NOMO-1 treated with DMSO at 0.1 percent for 48 hours (cell line): ENCODE measurements at regions not wholly inside any gene's neighbourhood (a gene's known extent, or its start where the extent isn't known, plus 50 kb on each side); places are given as distances from the start of the nearest gene placed in this dataset.

ENCODE experiments used
- DNase-seq: peaks from one replicate; lab custom pipeline; 2025; ENCODE audit not compliant: unreplicated experiment; lab: John Stamatoyannopoulos, UW

GRCh38 chr5:86768699-86769202 lies 151.0 kb downstream of the COX7C start:
- DNase-seq = no peak

GRCh38 chr5:86780018-86780417 lies 162.3 kb downstream of the COX7C start:
- no peak for DNase-seq

GRCh38 chr5:86786955-86787354 lies 169.2 kb downstream of the COX7C start:
- no peak for DNase-seq

- DNase-seq = no peak
Observed at GRCh38 chr5:86795659-86796058, 177.9 kb downstream of the COX7C start.

- DNase-seq = no peak
Observed at GRCh38 chr5:86797677-86798076, 179.9 kb downstream of the COX7C start.

GRCh38 chr5:86806206-86806605 lies 188.5 kb downstream of the COX7C start:
- no peak for DNase-seq

GRCh38 chr5:86807046-86808031 lies 189.6 kb downstream of the COX7C start:
- DNase-seq = no peak

- no peak for DNase-seq
Observed at GRCh38 chr5:86814315-86814714, 196.6 kb downstream of the COX7C start.

GRCh38 chr5:86814907-86815306 lies 197.2 kb downstream of the COX7C start:
- DNase-seq = no peak

DNA sequence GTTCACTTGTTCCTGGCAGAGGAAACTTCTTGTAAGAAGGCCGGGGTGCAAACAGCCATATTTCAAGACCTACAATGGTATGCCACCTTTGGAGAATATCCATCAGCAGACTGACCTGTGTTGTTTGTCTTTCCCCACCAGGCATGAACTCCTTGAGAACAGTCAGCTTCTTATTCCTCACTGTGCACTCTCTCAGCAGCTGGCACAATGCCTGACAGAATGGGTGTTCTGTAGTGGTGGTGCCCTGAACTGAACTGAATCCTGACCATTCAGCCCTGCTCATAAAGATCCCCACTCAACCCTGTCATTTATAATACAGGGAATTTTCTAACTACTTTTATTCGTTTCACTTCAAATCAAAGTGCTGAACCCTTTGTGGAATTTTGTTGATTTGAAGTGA lies 206.9 kb downstream of the COX7C start:
- DNase-seq = no peak

DNA sequence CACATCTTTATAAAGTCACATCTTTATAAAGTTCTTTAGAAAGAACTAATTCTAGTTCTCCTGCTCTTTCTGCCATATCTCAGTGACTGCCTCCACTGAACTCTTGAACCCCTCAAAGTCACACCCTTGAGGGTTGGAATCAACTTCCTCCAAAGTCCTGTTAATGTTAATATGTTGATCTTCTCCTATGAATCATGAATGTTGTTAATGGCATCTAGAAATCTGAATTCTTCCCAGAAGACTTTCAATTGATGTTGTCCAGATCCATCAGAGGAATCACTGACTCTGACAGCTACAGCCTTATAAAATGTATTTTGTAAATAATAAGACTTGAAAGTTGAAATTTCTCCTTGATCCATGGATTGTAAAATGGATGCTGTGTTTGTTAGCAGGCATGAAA lies 213.4 kb downstream of the COX7C start:
- DNase-seq = no peak

DNA sequence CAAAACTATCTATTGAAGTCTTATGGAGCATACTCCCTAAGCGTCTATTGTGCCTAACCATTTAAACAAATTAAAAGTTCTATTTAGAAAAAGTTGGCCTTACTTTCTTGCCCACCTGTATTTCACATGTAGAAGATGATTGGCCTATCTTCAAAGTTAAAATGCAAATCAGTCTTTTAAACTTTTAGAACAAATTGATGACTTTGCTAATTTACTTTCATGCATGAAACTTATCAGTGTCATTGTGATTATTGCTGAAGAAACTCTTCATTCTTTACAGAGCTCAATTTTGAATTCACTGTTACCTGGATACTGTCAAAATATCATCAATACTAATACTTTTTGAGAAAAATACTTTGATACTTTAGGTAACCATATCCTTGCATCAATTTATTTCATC lies 216.1 kb downstream of the COX7C start:
- no peak for DNase-seq

DNA sequence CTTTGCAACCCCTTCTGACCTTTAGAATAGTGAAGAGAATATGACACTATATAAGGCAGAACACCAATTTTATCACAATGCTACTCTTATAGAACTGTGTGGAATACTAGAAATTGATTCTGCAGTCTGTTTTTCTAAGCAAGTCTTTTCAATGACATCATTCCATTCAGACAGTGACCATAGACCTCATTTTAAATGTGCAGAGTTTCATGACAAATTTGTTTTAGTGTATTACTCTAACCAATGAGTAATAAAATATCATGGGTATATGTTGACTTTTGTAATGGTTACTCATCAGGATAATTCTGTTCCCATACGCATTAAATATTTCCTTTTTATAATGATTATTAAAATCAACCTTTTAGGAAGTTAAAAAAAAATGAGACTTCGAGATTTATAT lies 219.9 kb downstream of the COX7C start:
- DNase-seq = no peak

- DNase-seq = no peak
Observed at GRCh38 chr5:86838083-86838482, 220.3 kb downstream of the COX7C start.

- DNase-seq = no peak
Observed at GRCh38 chr5:86841000-86841644, 223.4 kb downstream of the COX7C start.

GRCh38 chr5:86858442-86858841 lies 240.7 kb downstream of the COX7C start:
- DNase-seq = no peak

- DNase-seq = no peak
Observed at GRCh38 chr5:86861512-86861911, 243.8 kb downstream of the COX7C start.

- DNase-seq = no peak
Observed at GRCh38 chr5:86862093-86862492, 244.4 kb downstream of the COX7C start.

DNA sequence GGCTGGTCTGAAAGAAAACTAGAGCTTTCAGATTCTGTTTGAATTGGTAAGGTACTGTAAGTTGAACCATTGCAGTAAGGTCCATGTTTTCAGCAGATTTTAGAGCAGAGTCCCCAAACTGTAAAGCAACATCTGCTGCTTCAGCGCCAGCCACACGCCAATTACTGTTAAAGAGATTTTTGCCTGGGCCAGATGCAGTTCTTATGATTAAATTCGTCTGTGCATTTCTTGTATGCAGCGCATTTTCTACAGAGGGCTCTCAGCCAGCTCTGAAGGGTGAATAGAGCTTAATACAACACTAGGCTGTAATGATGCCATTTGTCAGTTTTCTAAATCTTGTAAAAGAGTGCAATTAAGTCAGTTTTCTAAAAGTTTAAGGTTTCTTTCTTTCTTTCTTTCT lies 246.3 kb downstream of the COX7C start:
- no peak for DNase-seq

- DNase-seq = no peak
Observed at GRCh38 chr5:86865256-86865785, 247.6 kb downstream of the COX7C start.

GRCh38 chr5:86866036-86866435 lies 248.3 kb downstream of the COX7C start:
- DNase-seq = no peak

DNA sequence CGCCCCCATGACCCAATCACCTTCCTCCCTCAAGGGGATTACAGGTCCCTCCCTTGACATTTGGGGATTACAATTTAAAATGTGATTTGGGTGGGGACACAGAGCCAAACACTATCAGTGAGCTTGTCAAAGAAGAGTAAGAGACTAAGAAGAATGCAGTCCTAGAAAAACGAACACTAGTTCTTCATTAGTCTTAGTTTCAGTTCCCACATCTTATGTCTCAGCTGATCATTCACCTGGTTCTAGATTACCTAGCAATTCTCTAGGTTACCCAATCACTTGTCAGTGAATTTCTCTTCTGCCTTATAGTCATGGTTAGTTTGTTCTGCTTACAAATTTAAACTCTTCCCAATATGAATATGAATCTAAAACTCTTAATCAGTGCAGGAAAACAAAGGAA lies 251.5 kb downstream of the COX7C start:
- DNase-seq = no peak
